Lung microvascular endothelial cell (primary cell): ENCODE measurements at regions not wholly inside any gene's neighbourhood (a gene's known extent, or its start where the extent isn't known, plus 50 kb on each side); places are given as distances from the start of the nearest gene placed in this dataset.
A peak's percentile ranks its signal among the peaks of the same experiment; 100 is the strongest.
"Not testable (repeated sequence)": the region's sequence is repeated elsewhere in the genome, so short reads cannot be mapped to it uniquely, and the experiment has no call there.

ENCODE experiments used
- DNase-seq, 2 donors: peaks; one replicate each; pipeline versions ENCODE4 v3.0.0 to v3.0.0-alpha.2; 2010; ENCODE audit warnings: low read depth in 2 of 2

- no peak for DNase-seq
Observed at GRCh38 chr6:150496629-150497028, 103.1 kb upstream of the PLEKHG1 start.

DNA sequence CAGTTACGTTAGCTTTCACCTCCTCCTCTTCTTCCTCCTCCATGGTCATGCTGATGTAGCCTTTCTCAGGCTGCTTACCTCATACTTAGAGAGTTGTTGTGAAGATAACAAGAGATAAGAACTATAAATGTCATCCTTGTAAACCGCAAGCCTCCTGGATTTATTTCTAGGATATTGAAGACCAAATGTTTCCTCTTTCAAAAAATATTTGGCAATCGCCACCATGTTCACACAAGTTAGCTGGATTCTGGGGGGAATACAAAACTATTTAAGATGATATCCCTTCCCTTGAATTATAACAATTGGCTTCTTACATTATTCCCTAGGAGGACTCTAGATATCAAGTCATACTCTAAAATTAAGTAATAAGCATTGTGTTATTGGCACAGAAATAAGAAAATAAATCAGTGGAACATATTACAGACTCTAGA, 99.8 kb upstream of the PLEKHG1 start:
- no peak for DNase-seq

DNA sequence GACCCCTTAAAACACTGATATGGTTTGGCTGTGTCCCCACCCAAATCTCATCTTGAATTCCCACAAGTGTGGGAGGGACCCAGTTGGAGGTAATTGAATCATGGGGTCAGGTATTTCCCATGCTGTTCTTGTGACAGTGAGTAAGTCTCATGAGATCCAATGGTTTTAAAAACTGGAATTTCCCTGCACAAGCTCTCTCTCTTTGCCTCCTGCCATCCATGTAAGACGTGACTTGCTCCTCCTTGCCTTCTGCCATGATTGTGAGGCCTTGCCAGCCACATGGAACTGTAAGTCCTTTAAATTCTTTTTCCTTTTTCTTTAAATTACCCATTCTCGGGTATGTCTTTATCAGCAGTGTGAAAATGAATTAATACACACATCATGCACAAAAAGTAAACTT, 99.1 kb upstream of the PLEKHG1 start:
- not testable (repeated sequence) for DNase-seq

- DNase-seq, result no peak
Observed at GRCh38 chr6:150503041-150503440, 96.6 kb upstream of the PLEKHG1 start.

DNA sequence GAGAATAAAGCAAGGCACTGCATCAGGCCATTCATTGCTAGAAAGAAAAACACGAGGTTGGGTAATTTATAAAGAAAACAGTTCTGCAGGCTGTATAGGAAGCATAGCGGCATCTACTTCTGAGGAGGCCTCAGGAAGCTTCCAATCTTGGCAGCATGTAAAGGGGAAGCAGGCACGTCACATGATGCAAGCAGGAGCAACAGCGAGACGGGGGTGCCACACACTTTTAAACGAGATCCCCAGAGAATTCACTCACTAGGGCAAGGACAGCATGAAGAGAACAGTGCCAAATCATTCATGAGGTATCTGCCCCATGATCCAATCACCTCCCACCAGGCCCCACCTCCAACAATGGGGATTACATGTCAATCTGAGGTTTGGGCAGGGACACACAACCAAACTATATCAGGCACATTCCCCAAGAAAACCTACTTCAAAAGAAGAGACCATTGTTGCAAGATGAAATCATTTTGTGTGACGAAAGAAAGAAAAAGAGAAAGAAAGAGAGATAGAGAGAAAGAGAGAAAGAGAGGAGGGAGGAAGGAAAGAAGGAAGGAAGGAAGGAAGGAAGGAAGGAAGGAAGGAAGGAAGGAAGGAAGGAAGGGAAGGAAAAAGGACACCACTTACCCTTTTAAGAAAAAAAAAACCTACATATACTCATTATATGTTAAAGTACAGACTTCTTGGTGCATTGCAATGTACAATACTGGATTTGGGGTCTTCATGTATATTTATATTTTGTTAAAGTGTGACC, 95.9 kb upstream of the PLEKHG1 start:
- DNase-seq, result no peak

DNA sequence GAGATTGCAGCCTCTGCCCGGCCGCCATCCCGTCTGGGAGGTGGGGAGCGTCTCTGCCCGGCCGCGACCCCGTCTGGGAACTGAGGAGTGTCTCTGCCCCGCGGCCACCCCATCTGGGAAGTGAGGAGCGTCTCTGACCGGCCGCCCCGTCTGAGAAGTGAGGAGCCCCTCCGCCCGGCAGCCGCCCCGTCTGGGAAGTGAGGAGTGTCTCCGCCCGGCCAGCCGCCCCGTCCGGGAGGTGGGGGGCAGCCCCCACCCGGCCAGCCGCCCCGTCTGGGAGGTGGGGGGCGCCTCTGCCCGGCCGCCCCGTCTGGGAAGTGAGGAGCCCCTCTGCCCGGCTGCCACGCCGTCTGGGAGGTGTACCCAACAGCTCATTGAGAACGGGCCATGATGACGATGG, 92.3 kb upstream of the PLEKHG1 start:
- DNase-seq, result not testable (repeated sequence)

DNA sequence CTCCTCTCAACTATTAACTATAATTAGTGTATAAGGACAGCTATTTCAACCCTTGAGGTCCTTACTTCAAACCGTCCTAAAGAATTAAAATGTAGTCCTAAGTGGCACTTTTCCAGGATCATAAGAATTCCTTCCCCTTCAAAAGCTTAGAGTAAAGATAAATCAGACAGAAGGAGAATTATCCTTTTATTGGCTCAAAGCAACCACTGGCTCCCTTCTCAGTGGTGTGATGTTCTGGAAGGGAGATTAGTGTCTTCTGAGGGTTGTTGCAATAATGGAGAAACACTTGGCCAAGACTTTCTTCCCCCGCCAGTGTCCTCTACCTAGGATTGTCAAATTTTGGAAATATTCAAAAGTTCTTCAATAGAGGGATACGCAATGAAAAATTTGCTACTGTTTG, 89.1 kb upstream of the PLEKHG1 start:
- no peak for DNase-seq

DNA sequence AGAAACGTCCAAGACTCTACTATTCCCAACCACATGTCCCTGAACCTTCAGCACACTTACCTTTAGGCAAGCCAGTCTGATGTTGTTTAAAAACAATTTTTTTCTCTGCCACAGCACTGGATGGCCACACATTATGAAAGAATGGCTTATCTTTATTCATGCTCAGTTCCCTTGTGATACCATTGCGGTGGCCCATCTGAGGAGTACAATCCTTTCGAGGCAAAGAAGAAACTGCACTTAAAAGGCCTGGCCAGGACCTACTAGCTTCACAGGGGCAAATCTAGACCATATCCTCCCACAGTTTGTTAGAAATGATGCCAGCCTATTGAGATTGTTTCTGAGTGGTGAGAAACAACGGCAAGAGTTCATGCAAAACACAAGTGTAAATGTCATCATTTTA, 88.4 kb upstream of the PLEKHG1 start:
- DNase-seq, result no peak

- DNase-seq, result no peak
Observed at GRCh38 chr6:150514806-150515380, 84.8 kb upstream of the PLEKHG1 start.

DNA sequence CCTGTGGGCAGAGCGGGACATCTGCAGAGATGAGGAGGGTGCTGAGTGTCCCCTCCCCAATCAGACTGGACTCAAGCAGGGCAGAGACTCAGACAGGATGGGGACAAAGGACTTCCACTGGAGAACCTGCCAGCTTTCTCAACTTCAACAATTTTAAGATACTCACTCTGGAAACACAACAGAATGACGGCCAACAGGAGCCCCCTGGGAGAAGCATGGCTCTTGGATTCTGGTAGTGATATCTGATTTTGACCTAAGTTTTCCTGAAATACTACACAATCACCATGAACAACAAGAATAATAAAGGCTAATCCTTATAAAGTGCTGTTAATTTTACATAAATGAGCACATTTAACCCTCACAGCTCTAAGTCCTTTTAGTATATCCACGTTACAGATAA, 83.5 kb upstream of the PLEKHG1 start:
- no peak for DNase-seq

- no peak for DNase-seq
Observed at GRCh38 chr6:150517175-150517574, 82.5 kb upstream of the PLEKHG1 start.

DNA sequence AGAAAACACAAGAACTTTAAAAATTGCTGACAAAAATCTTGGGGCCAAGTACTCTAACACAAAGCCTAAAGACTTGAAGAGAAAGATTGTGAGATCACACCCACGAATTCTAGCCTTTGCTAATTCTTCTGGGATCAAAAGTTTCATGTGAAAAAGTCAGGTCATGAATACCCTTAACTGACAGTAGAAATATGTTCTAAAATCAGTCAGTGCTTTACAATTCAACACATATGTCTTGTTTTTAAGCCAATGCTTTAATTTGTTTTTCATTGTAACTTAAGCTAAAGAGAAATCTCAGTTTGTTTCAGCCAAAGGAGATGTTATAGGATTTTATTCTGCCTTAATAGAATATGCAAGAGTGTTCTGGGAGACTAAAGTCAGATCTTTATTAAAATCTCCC, 78.2 kb upstream of the PLEKHG1 start:
- DNase-seq, result no peak

DNA sequence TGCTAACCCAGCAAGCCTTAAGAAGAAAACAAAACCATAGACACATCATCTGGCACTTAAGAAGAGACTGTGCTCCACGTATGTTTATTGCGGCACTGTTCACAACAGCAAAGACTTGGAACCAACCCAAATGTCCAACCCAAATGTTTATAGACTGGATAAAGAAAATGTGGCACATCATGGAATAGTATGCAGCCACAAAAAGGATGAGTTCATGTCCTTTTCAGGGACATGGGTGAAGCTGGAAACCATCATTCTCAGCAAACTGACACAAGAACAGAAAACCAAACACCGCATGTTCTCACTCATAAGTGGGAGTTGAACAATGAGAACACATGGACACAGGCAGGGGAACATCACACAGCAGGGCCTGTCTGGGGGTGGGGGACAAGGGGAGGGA, 76.5 kb upstream of the PLEKHG1 start:
- DNase-seq, result not testable (repeated sequence)

DNA sequence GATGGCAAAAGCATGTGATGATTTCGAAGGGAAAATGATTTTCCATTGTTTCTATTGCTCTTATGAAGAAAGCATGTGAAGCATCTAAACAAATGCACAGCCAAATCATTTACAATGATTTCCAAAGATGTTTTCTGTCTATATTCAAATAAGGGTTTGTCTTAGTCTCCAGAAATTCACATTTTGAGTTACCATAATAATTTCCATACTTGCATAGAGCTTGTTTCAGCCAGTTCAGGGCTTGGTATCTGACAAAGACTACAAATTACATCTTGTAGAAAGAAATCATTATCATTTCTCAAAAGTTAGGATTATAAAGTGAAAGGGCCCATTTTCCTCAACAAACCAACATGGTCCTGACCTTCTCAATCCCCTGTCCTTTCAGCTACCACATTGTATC, 74.4 kb upstream of the PLEKHG1 start:
- no peak for DNase-seq

DNA sequence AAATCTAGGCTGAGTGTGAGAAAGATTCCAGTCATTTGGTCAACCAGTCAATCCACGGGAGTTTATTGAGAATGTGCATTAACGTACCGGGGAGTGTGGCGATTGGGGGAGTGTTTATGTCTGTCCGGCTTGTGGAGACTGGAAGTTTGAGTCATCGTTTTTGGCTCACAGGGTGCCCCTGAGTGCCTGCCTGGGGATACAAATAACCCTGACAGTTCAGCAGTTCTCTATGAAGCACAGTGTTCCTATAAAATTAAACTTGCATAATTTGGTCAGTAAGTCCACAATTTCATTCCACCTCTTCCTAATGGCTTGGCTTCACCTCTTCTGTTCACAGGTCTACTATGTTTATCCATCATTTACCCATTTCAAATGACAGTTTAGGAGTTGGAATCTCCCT, 72.6 kb upstream of the PLEKHG1 start:
- peak; percentile 47 to 65 for DNase-seq

DNA sequence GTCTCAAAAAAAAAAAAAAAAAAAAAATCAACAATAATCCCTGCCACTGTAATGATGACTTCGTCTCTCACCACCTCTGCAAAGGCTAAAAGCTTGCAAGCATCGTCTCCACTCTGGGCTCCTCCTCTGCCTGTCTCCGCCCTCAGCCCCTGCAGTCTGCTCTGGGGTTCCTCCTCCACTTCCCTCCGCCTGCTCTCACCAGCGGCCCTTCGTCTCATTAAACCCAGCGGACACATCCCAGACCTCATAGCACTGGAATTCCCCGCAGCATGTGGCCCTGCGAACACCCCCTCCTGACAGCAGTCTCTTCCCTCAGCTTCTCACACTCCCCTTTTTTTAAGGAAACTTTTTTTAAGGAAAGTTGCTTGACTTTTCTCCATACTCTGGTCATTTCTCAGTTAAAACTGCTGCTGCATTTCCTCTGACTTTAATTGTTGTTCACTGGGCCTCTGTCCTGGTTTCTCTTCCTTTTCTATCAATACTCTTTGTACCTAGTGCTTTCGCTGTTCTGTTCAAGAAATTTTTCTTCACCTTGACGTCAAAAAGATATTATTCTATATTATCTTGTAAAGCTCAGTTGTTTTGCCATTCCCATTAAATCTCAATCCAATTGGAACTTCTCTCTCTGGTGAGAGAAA, 70.9 kb upstream of the PLEKHG1 start:
- DNase-seq, result peak in 1 of 2 donors; percentile 66

- no peak for DNase-seq
Observed at GRCh38 chr6:150529646-150530045, 70.0 kb upstream of the PLEKHG1 start.

- DNase-seq, result no peak
Observed at GRCh38 chr6:150531957-150532356, 67.7 kb upstream of the PLEKHG1 start.

DNA sequence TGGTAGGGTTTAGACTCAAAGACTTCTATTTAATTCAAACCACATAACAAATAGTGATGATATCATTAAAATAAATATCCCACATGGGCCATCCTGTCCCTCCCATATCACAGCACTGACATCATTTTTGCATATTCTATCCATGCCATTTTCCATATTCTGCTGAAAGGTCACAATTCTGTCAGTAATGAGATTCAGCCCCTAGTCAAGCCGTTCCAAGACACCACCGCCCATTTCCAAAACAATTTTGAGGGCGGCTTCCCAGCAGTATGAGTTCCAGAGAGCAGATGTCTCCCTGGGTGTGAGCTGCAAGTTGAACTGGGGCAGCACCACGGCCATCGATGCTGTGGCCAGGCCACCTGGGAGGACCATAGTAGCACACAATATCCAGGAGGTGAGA, 65.1 kb upstream of the PLEKHG1 start:
- DNase-seq, result no peak

GRCh38 chr6:150535151-150535804, 64.4 kb upstream of the PLEKHG1 start:
- DNase-seq, result no peak

DNA sequence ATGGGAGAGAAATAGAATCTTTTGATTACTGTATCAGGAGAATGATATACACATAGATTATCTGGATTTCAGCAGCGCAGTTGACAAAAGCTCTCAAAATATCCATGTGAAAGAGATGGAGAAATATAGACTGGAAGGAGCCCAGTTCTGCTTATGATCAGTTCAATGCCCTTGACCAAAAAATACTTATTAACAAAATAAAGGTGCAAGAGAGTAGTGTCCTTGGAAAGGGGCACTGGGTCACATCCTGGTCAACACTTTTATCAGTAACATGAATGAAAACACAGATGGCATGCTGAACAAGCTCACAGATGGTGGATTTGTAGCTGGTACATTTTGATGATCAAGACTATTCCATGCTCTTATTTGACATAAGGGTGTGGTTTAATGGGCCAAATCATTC, 63.9 kb upstream of the PLEKHG1 start:
- DNase-seq, result no peak

- no peak for DNase-seq
Observed at GRCh38 chr6:150536835-150537234, 62.9 kb upstream of the PLEKHG1 start.
